ENCODE measurements at regions not wholly inside any gene's neighbourhood (a gene's known extent, or its start where the extent isn't known, plus 50 kb on each side); places are given as distances from the start of the nearest gene placed in this dataset.

- Histone ChIP-seq H3K9me3 (no peaks in the 10 kb centered on the region), H3K36me3 (no peaks in the 10 kb centered on the region), H3K4me1 (peaks cover 0 to 28% (median 0%) of the 10 kb centered on the region in 4 donors), H3K27ac (no peak overlapping the region), H3K27me3 (no peaks in the 10 kb centered on the region), H3K4me3 (no peak overlapping the region)
- WGBS, 2 donors = 66 to 79% methylated on average over 5 of the region's 5 CpGs
- no peak for DNase-seq (ENCODE audit: low spot score in 2 of 2)
- TF ChIP-seq EP300 (IDR thresholded peaks at IDR 0.05) (no peak), CTCF (IDR thresholded peaks at IDR 0.05) (no peak), POLR2A (IDR thresholded peaks at IDR 0.05) (no peak)
These were observed 283.8 kb upstream of the RUNX1 start for GRCh38 chr21:35332841-35333426.

- WGBS, 2 donors = 67 to 72% methylated on average over 4 of the region's 4 CpGs
- no peak overlapping the region for H3K4me3 ChIP-seq
These were observed 281.0 kb upstream of the RUNX1 start for GRCh38 chr21:35329940-35330660.

GRCh38 chr21:35328856-35329455 is 279.9 kb upstream of the RUNX1 start:
- TF ChIP-seq EP300 (IDR thresholded peaks at IDR 0.05) (no peak), CTCF (IDR thresholded peaks at IDR 0.05) (no peak), POLR2A (IDR thresholded peaks at IDR 0.05) (no peak)
- no peaks in the 10 kb centered on the region for H3K9me3 ChIP-seq
- peaks cover 0 to 44% (median 5%) of the 10 kb centered on the region in 4 donors for H3K4me1 ChIP-seq
- H3K36me3 ChIP-seq = no peaks in the 10 kb centered on the region
- H3K4me3 ChIP-seq = no peak overlapping the region
- no peak for DNase-seq (ENCODE audit: low spot score in 2 of 2)
- no peaks in the 10 kb centered on the region for H3K27me3 ChIP-seq
- 79 to 85% methylated on average over 6 of the region's 6 CpGs for WGBS, 2 donors
- H3K27ac ChIP-seq = peak overlapping the region in 2 of 4 donors; percentile 34 to 46

More at GRCh38 chr21:35329940-35330660, 281.0 kb upstream of the RUNX1 start:
- peak in 1 of 2 donors; percentile 40 for DNase-seq (ENCODE audit: low spot score in 2 of 2)
- Histone ChIP-seq H3K4me1 (peaks cover 0 to 38% (median 0%) of the 10 kb centered on the region in 4 donors), H3K9me3 (no peaks in the 10 kb centered on the region), H3K27me3 (no peaks in the 10 kb centered on the region), H3K36me3 (no peaks in the 10 kb centered on the region), H3K27ac (peak overlapping the region in 2 of 4 donors; percentile 57 to 61)
- TF ChIP-seq POLR2A (IDR thresholded peaks at IDR 0.05) (no peak), EP300 (IDR thresholded peaks at IDR 0.05) (no peak), CTCF (IDR thresholded peaks at IDR 0.05) (no peak)

GRCh38 chr21:35326677-35327076 is 277.6 kb upstream of the RUNX1 start:
- no peak for TF ChIP-seq CTCF (IDR thresholded peaks at IDR 0.05)
- peak in 1 of 2 donors; percentile 54 for TF ChIP-seq EP300 (IDR thresholded peaks at IDR 0.05)
- Histone ChIP-seq H3K27ac (no peak overlapping the region), H3K4me3 (no peak overlapping the region), H3K9me3 (no peaks in the 10 kb centered on the region), H3K36me3 (no peaks in the 10 kb centered on the region), H3K27me3 (no peaks in the 10 kb centered on the region), H3K4me1 (peaks cover 0 to 42% (median 7%) of the 10 kb centered on the region in 4 donors)
- DNase-seq (ENCODE audit: low spot score in 2 of 2) = no peak
- 76 to 89% methylated on average over 2 of the region's 2 CpGs for WGBS, 2 donors

GRCh38 chr21:35325953-35326352 is 276.9 kb upstream of the RUNX1 start:
- Histone ChIP-seq H3K36me3 (no peaks in the 10 kb centered on the region), H3K4me1 (peaks cover 0 to 42% (median 7%) of the 10 kb centered on the region in 4 donors), H3K27ac (no peak overlapping the region), H3K4me3 (no peak overlapping the region), H3K27me3 (no peaks in the 10 kb centered on the region), H3K9me3 (no peaks in the 10 kb centered on the region)
- no peak for DNase-seq (ENCODE audit: low spot score in 2 of 2)
- 58 to 68% methylated on average over 2 of the region's 2 CpGs for WGBS, 2 donors
- TF ChIP-seq CTCF (IDR thresholded peaks at IDR 0.05) (no peak), EP300 (IDR thresholded peaks at IDR 0.05) (no peak)

All from tibial nerve (tissue), 4 donors.